Loucy (cell line): ENCODE measurements at regions not wholly inside any gene's neighbourhood (a gene's known extent, or its start where the extent isn't known, plus 50 kb on each side); places are given as distances from the start of the nearest gene placed in this dataset.

Source experiments
- EZH2phosphoT487 ChIP-seq: fragments of 200-600 bp; IDR thresholded peaks from 2 replicates; pipeline ENCODE4 v1.6.1; 2018; ENCODE audit warnings: antibody characterized with exemption, mild to moderate bottlenecking, moderate library complexity, borderline replicate concordance
- TF ChIP-seq, protein P1 (sequence below): fragments of 200-600 bp; sonication (generic); conservative IDR thresholded peaks from 2 replicates; pipeline ENCODE4 v1.5.1; 2014; ENCODE audit warnings: mild to moderate bottlenecking, antibody characterized with exemption, low read length

DNA sequence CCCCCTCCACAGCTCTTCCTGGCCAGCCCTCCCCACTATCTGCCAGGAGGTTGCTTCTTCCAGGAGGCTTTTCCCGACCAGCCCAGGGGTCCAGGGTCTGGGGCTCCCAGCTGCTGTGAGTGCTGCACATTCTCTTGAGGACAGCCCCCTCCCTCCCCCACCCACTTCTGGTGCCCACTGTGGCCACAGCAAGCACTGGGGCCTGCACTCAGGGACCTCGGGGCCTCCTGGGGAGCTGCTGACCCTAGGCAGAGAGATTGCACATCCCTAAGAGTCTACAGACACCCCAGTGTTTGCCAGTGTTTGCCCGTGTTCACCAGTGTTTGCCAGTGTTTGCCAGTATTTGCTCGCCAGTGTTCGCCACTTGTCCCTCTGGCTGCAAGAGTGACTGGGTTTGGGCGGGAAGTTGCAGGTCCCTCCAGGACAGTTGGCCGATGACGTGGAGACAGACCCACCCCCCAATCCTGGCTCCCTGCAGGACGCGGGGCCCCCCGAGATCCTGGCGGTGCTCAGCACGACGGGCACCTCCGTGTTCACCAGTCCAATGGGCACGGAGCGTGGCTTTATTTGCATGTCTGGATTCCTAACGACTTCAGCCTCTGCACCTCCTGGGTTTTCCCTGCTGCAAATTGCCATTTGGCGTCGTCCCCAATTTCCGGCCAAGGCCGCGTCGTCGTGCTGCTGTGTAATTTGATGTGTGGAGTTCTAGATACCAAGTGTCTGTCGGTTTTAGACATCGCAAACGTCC lies 87.5 kb upstream of the NKX1-1 start:
- TF ChIP-seq EZH2phosphoT487: no peak
- TF ChIP-seq, protein P1, sequence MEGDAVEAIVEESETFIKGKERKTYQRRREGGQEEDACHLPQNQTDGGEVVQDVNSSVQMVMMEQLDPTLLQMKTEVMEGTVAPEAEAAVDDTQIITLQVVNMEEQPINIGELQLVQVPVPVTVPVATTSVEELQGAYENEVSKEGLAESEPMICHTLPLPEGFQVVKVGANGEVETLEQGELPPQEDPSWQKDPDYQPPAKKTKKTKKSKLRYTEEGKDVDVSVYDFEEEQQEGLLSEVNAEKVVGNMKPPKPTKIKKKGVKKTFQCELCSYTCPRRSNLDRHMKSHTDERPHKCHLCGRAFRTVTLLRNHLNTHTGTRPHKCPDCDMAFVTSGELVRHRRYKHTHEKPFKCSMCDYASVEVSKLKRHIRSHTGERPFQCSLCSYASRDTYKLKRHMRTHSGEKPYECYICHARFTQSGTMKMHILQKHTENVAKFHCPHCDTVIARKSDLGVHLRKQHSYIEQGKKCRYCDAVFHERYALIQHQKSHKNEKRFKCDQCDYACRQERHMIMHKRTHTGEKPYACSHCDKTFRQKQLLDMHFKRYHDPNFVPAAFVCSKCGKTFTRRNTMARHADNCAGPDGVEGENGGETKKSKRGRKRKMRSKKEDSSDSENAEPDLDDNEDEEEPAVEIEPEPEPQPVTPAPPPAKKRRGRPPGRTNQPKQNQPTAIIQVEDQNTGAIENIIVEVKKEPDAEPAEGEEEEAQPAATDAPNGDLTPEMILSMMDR: no peak
